B cell (primary cell): ENCODE measurements at regions not wholly inside any gene's neighbourhood (a gene's known extent, or its start where the extent isn't known, plus 50 kb on each side); places are given as distances from the start of the nearest gene placed in this dataset.

Experiments used
- ATAC-seq: fragments of 200-7000 bp; cut with Tn5 transposase; one replicate; pipeline ENCODE4 v1.10.0; 2021; ENCODE audit warnings: low read depth, mild to moderate bottlenecking, moderate number of reproducible peaks, moderate library complexity
- CTCF ChIA-PET: fragments of 350-600 bp; sonication (Branson Sonifier 250); formaldehyde crosslinking; loops from one replicate; lab custom pipeline; 2021; ENCODE audit warnings: antibody characterized with exemption, inconsistent platforms; lab: Charles Lee
- POLR2A ChIA-PET: fragments of 350-600 bp; sonication (Branson Sonifier 250); formaldehyde crosslinking; loops from one replicate; lab custom pipeline; 2021; ENCODE audit warnings: antibody characterized with exemption; lab: Charles Lee
- DNase-seq: peaks from one replicate; pipeline ENCODE4 v3.0.0; 2013
- H2AFZ ChIP-seq: 2 replicates; pipeline ENCODE4 v1.6.1; 2012; ENCODE audit warnings: mild to moderate bottlenecking, low read depth, low read length; ENCODE audit not compliant: insufficient read depth, poor library complexity, severe bottlenecking
- H3K27ac ChIP-seq, 2 donors: 1 replicate in 1 of 2; 2 replicates in 1 of 2; pipeline ENCODE4 v1.5.1; 2012 to 2013; ENCODE audit warnings: low read length in 2 of 2, mild to moderate bottlenecking in 2 of 2, moderate library complexity in 1 of 2
- H3K27me3 ChIP-seq, 4 experiments: fragments of 200-600 bp in 1 of 4; sonication (generic) in 1 of 4; replicated peaks in 1 of 4; 1 replicate in 2 of 4; 2 replicates in 2 of 4; pipeline versions ENCODE4 v1.6.1 to v1.7.0; 2013 to 2016; ENCODE audit warnings: low read length in 3 of 4, mild to moderate bottlenecking in 2 of 4, mixed read lengths in 1 of 4, moderate library complexity in 1 of 4; ENCODE audit not compliant: insufficient read depth in 4 of 4, control insufficient read depth in 3 of 4; ENCODE audit errors: control extremely low read depth in 1 of 4
- H3K36me3 ChIP-seq, 2 experiments: replicated peaks in 1 of 2; 1 replicate in 1 of 2; 2 replicates in 1 of 2; pipeline versions ENCODE4 v1.6.1 to v1.7.1; 2013; ENCODE audit warnings: low read length in 1 of 2; ENCODE audit not compliant: insufficient read depth in 2 of 2, control insufficient read depth in 1 of 2; ENCODE audit errors: control extremely low read depth in 1 of 2, extremely low read depth in 1 of 2
- H3K4me1 ChIP-seq, 2 donors: fragments of 200-600 bp in 1 of 2; sonication (generic) in 1 of 2; 1 replicate in 1 of 2; 2 replicates in 1 of 2; pipeline versions ENCODE4 v1.5.1 to v1.6.1; 2013 to 2017; ENCODE audit warnings: low read length in 2 of 2; ENCODE audit not compliant: control insufficient read depth in 2 of 2, insufficient read depth in 2 of 2
- H3K4me2 ChIP-seq: replicated peaks from 2 replicates; pipeline ENCODE3; 2012; ENCODE audit warnings: mild to moderate bottlenecking, low read depth, low read length; ENCODE audit not compliant: poor library complexity, severe bottlenecking
- H3K4me3 ChIP-seq, 5 experiments: fragments of 200-600 bp in 1 of 5; sonication (generic) in 1 of 5; 1 replicate in 3 of 5; 2 replicates in 2 of 5; pipeline versions ENCODE4 v1.5.1 to v1.7.0; 2011 to 2016; ENCODE audit warnings: low read length in 4 of 5, mild to moderate bottlenecking in 4 of 5, low read depth in 2 of 5, control low read depth in 1 of 5, moderate library complexity in 1 of 5; ENCODE audit not compliant: insufficient read depth in 1 of 5; ENCODE audit errors: control extremely low read depth in 1 of 5, extremely low read depth in 1 of 5
- H3K79me2 ChIP-seq: fragments of 200-600 bp; sonication (generic); one replicate; pipeline ENCODE4 v1.6.0; 2016; ENCODE audit warnings: low read length; ENCODE audit not compliant: control insufficient read depth, insufficient read depth
- H3K9ac ChIP-seq: fragments of 200-600 bp; sonication (generic); 2 replicates; pipeline ENCODE4 v1.6.1; 2017; ENCODE audit warnings: mild to moderate bottlenecking, low read length, moderate library complexity
- H3K9me3 ChIP-seq, 3 donors: one replicate each; pipeline versions ENCODE4 v1.6.1 to v1.7.1; 2013; ENCODE audit warnings: low read length in 2 of 3; ENCODE audit not compliant: control insufficient read depth in 2 of 3, insufficient read depth in 1 of 3; ENCODE audit errors: control extremely low read depth in 1 of 3
- H4K20me1 ChIP-seq: 2 replicates; pipeline ENCODE4 v1.6.0; 2012; ENCODE audit warnings: mild to moderate bottlenecking, low read length; ENCODE audit not compliant: insufficient read depth, control insufficient read depth, poor library complexity, severe bottlenecking
- H3K27ac Mint-ChIP-seq: one replicate; pipeline ENCODE4 v1.8.0; 2021; ENCODE audit warnings: mixed read lengths
- H3K27me3 Mint-ChIP-seq: one replicate; pipeline ENCODE4 v1.8.0; 2021; ENCODE audit warnings: mixed read lengths
- H3K4me1 Mint-ChIP-seq: one replicate; pipeline ENCODE4 v1.8.0; 2021; ENCODE audit warnings: mixed read lengths
- H3K4me3 Mint-ChIP-seq: one replicate; pipeline ENCODE4 v1.8.0; 2021; ENCODE audit warnings: mixed read lengths
- H3K9me3 Mint-ChIP-seq: one replicate; pipeline ENCODE4 v1.8.0; 2022; ENCODE audit warnings: mixed read lengths; ENCODE audit not compliant: insufficient read depth
- EZH2 ChIP-seq: IDR thresholded peaks from 2 replicates; pipeline ENCODE4 v1.6.1; 2012; ENCODE audit warnings: borderline replicate concordance, low read depth, mild to moderate bottlenecking, moderate library complexity, low read length; ENCODE audit not compliant: insufficient read depth, poor library complexity, severe bottlenecking
- WGBS: methylation state at CpG from one replicate; pipeline ENCODE4 v1.1.5; 2013; ENCODE audit warnings: missing lambda C conversion rate; ENCODE audit not compliant: insufficient coverage; 5-methylcytosine and 5-hydroxymethylcytosine counted together
- intact Hi-C: fragments of 100-400 bp; cut with micrococcal nuclease; formaldehyde crosslinking; loops from one replicate; pipeline ENCODE4 v1.10.0; 2022
- TF ChIP-seq, protein P1 (sequence below): fragments of 200-600 bp; IDR thresholded peaks from one replicate; pipeline ENCODE4 v1.8.0; 2022; ENCODE audit warnings: antibody characterized with exemption, mild to moderate bottlenecking

DNA sequence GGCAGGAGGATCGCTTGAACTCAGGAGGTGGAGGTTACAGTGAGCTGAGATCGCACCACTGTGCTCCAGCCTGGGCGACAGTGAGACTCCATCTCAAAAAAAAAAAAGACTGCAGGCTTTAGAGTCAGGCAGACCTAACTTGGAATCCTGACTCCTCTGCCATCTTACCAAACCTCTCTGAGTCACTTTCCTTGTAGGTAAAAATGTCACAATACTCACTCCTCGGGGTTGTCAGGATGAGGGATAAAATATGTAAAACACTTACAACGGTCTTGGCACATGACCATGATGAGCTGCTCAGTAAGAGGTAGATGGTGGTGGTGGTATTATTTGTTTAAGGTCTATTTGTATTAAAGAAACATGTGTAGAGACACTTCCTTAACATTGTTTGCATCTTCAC lies 154.1 kb upstream of the PDE1C start:
- intact Hi-C loops: no loop called here
- Mint-ChIP-seq H3K9me3 (peaks cover 2% of the 10 kb centered on the region), H3K27ac (no peak overlapping the region), H3K27me3 (peaks cover 5% of the 10 kb centered on the region), H3K4me3 (no peak overlapping the region), H3K4me1 (no peaks in the 10 kb centered on the region)
- no peaks in the 10 kb centered on the region for H3K36me3 ChIP-seq
- no peak overlapping the region for H3K4me3 ChIP-seq
- peaks cover 0 to 18% (median 0%) of the 10 kb centered on the region in 3 donors for H3K9me3 ChIP-seq
- POLR2A ChIA-PET: no interaction called here
- WGBS: 100% methylated on average over 1 of the region's 5 CpGs
- H2AFZ ChIP-seq: no peak overlapping the region
- no peak overlapping the region for H3K9ac ChIP-seq
- no peak overlapping the region for H3K4me2 ChIP-seq
- no peaks in the 10 kb centered on the region for H3K4me1 ChIP-seq
- no peaks in the 10 kb centered on the region for H3K79me2 ChIP-seq
- CTCF ChIA-PET: interaction anchor here (2.9 kb wide), 1 partner anchor 14 kb away, joined by 12 read pairs; no protein-coding TSS in a partner anchor
- TF ChIP-seq, protein P1, sequence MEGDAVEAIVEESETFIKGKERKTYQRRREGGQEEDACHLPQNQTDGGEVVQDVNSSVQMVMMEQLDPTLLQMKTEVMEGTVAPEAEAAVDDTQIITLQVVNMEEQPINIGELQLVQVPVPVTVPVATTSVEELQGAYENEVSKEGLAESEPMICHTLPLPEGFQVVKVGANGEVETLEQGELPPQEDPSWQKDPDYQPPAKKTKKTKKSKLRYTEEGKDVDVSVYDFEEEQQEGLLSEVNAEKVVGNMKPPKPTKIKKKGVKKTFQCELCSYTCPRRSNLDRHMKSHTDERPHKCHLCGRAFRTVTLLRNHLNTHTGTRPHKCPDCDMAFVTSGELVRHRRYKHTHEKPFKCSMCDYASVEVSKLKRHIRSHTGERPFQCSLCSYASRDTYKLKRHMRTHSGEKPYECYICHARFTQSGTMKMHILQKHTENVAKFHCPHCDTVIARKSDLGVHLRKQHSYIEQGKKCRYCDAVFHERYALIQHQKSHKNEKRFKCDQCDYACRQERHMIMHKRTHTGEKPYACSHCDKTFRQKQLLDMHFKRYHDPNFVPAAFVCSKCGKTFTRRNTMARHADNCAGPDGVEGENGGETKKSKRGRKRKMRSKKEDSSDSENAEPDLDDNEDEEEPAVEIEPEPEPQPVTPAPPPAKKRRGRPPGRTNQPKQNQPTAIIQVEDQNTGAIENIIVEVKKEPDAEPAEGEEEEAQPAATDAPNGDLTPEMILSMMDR: no peak
- no peak for TF ChIP-seq EZH2
- H3K27ac ChIP-seq: no peak overlapping the region
- no peaks in the 10 kb centered on the region for H3K27me3 ChIP-seq
- no peaks in the 10 kb centered on the region for H4K20me1 ChIP-seq
- DNase-seq (no peak), ATAC-seq (no peak)

DNA sequence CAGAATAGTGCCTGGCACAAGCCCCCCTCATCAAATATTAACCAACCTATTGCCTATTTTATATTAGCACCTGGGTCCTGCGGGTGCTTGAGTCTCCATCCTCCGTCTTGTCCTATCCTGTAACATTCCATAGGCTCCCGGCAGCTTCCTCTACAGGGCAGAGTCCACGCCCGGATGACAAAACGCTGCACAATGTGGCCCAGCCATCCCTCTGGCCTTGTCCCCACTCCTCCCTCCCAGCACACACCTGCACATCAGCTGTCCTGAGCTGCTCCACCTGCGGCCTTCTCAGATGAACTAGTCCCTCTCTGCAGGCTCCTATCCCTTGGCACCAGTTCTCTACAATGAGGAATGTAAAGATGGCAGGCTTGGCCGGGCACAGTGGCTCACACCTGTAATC lies 153.5 kb upstream of the PDE1C start:
- H3K4me3 Mint-ChIP-seq: no peak overlapping the region
- no peak for DNase-seq
- no peak overlapping the region for H3K27ac ChIP-seq
- no peak overlapping the region for H2AFZ ChIP-seq
- ChIA-PET CTCF (interaction anchor here (2.9 kb wide), 1 partner anchor 13 kb away, joined by 12 read pairs; no protein-coding TSS in a partner anchor), POLR2A (no interaction called here)
- H3K79me2 ChIP-seq: no peaks in the 10 kb centered on the region
- no peak for ATAC-seq
- no peaks in the 10 kb centered on the region for H3K27me3 ChIP-seq
- no peaks in the 10 kb centered on the region for H3K36me3 ChIP-seq
- H3K27ac Mint-ChIP-seq: no peak overlapping the region
- intact Hi-C loops: no loop called here
- H3K9ac ChIP-seq: no peak overlapping the region
- H3K27me3 Mint-ChIP-seq: peaks cover 5% of the 10 kb centered on the region
- H3K4me2 ChIP-seq: no peak overlapping the region
- TF ChIP-seq EZH2: no peak
- TF ChIP-seq, protein P1: no peak
- no peak overlapping the region for H3K4me3 ChIP-seq
- peaks cover 2% of the 10 kb centered on the region for H3K9me3 Mint-ChIP-seq
- H4K20me1 ChIP-seq: no peaks in the 10 kb centered on the region
- H3K4me1 ChIP-seq: no peaks in the 10 kb centered on the region
- H3K4me1 Mint-ChIP-seq: no peaks in the 10 kb centered on the region
- WGBS: 96% methylated on average over 6 of the region's 8 CpGs
- H3K9me3 ChIP-seq: peaks cover 0 to 16% (median 0%) of the 10 kb centered on the region in 3 donors
